HG03108 (cell line): ENCODE measurements at regions not wholly inside any gene's neighbourhood (a gene's known extent, or its start where the extent isn't known, plus 50 kb on each side); places are given as distances from the start of the nearest gene placed in this dataset.

ENCODE experiments used
- ATAC-seq: cut with Tn5 transposase; IDR thresholded peaks from one replicate; pipeline ENCODE4 v1.9.1; 2021; ENCODE audit warnings: moderate library complexity; ENCODE audit not compliant: unreplicated experiment

GRCh38 chr9:115362101-115362500 lies 244.1 kb upstream of the TNC start:
- ATAC-seq = no peak

- ATAC-seq = no peak
Observed at GRCh38 chr9:115362640-115363039, 244.7 kb upstream of the TNC start.

- no peak for ATAC-seq
Observed at GRCh38 chr9:115364991-115365390, 247.0 kb upstream of the TNC start.

- no peak for ATAC-seq
Observed at GRCh38 chr9:115367321-115367720, 249.4 kb upstream of the TNC start.

- no peak for ATAC-seq
Observed at GRCh38 chr9:115367780-115368525, 250.0 kb upstream of the TNC start.

GRCh38 chr9:115369322-115369957 lies 251.5 kb upstream of the TNC start:
- no peak for ATAC-seq

GRCh38 chr9:115373000-115373709 lies 255.2 kb upstream of the TNC start:
- ATAC-seq = peak; percentile 96

GRCh38 chr9:115373710-115374045 lies 255.7 kb upstream of the TNC start:
- ATAC-seq = no peak

- ATAC-seq = no peak
Observed at GRCh38 chr9:115374724-115375268, 256.8 kb upstream of the TNC start.

GRCh38 chr9:115378241-115378640 lies 260.3 kb upstream of the TNC start:
- ATAC-seq = no peak

- ATAC-seq = no peak
Observed at GRCh38 chr9:115378758-115379157, 260.8 kb upstream of the TNC start.

- no peak for ATAC-seq
Observed at GRCh38 chr9:115379719-115380118, 261.8 kb upstream of the TNC start.

GRCh38 chr9:115382865-115383264 lies 264.9 kb upstream of the TNC start:
- ATAC-seq = no peak

- no peak for ATAC-seq
Observed at GRCh38 chr9:115385383-115386122, 267.6 kb upstream of the TNC start.

GRCh38 chr9:115386963-115387770 lies 269.2 kb upstream of the TNC start:
- no peak for ATAC-seq

- no peak for ATAC-seq
Observed at GRCh38 chr9:115391168-115391825, 273.3 kb upstream of the TNC start.

- no peak for ATAC-seq
Observed at GRCh38 chr9:115393976-115394775, 276.2 kb upstream of the TNC start.

- no peak for ATAC-seq
Observed at GRCh38 chr9:115395511-115396021, 277.6 kb upstream of the TNC start.

GRCh38 chr9:115396071-115396529 lies 278.1 kb upstream of the TNC start:
- no peak for ATAC-seq
